ENCODE measurements at regions not wholly inside any gene's neighbourhood (a gene's known extent, or its start where the extent isn't known, plus 50 kb on each side); places are given as distances from the start of the nearest gene placed in this dataset.
"Not testable (repeated sequence)": the region's sequence is repeated elsewhere in the genome, so short reads cannot be mapped to it uniquely, and the experiment has no call there.

GRCh38 chr3:15996496-15996895 is 178.0 kb upstream of the GALNT15 start:
- DNase-seq: not testable (repeated sequence)

DNA sequence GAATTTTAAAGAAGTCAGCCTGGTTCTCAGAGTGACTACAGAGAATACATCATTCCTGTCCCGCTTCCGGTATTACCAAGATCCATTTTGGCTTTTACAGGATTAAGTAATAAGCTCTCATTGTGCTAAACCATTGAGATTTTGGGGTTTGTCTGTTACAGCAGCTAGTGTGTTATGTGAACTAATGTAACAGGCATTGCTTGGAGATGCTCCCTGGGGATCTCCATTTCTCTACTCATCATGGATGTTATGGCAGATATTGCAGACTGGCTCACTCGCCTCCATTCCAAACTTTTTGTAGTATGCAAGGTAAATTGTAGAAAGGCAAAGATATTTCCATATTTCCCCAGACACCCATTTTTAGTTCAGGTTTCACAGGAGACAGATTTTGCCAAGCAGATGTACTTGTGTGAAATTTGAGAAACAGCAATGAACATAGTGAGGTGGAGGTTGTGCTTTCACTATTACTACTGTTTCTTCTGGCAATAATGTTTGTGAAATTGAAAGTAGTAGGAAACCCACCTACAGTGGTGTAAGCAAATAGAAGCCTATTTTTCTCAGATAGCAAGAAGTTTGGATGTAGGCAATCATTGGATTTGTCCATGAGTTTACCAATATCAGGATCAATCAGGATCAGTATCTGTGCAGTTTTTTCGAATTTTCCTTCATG is 177.1 kb upstream of the GALNT15 start:
- no peak for DNase-seq

GRCh38 chr3:15998911-15999310 is 175.6 kb upstream of the GALNT15 start:
- DNase-seq: no peak

DNA sequence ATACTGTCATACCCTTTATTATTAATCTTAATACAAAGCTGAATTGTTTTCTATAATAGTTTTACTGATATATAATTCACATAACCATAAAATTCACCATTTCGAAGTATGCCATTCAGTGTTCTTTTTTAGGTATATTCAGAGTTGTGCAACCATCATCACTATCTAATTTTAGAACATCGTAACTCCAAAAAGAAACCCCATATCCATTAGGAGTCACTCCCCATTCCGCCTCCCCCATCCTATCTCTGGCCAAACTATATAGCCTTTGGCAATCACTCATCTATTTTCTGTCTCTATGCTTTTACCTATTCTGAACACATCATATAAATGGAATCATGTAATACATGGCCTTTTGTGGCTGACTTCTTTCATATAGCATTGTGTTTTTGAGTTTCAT is 169.7 kb upstream of the GALNT15 start:
- DNase-seq: no peak

DNA sequence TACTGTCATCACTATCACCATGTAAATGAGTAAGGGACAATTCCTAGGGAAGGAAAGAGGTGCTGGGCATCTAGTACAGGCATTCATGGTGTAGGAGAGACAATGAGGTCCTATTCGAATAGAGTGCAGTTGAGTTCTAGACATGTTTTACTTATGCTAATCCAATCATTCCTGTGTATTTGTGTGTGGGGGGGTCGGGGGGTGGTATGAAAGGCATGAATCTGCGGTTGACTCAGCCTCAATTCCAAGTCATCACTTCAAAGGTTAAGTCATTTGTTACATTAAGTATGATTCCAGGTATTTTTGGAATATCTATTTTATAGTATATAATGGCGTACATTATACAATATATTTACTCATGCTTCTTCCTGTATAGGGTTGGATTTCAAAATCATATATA is 163.1 kb upstream of the GALNT15 start:
- no peak for DNase-seq

- no peak for DNase-seq
Observed at GRCh38 chr3:16012086-16012485, 162.4 kb upstream of the GALNT15 start.

DNA sequence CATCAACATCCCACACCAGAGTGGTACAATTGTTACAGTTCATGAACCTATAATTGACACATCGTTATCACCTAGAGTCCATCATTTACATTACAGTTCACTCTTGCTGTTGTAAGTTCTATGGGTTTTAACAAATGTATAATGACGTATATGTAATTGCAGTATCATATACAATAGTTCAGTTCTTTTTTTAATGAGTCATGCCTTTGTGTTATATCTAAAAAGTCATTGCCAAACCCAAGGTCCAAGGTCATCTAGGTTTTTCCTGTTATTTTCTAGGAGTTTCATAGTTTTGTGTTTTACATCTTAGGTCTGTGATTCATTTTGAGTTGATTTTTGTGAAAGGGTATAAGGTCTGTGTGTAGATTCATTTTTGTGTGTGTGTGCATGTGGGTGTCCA is 160.9 kb upstream of the GALNT15 start:
- no peak for DNase-seq

GRCh38 chr3:16021801-16022200 is 152.7 kb upstream of the GALNT15 start:
- not testable (repeated sequence) for DNase-seq

GRCh38 chr3:16023881-16024280 is 150.6 kb upstream of the GALNT15 start:
- DNase-seq: not testable (repeated sequence)

DNA sequence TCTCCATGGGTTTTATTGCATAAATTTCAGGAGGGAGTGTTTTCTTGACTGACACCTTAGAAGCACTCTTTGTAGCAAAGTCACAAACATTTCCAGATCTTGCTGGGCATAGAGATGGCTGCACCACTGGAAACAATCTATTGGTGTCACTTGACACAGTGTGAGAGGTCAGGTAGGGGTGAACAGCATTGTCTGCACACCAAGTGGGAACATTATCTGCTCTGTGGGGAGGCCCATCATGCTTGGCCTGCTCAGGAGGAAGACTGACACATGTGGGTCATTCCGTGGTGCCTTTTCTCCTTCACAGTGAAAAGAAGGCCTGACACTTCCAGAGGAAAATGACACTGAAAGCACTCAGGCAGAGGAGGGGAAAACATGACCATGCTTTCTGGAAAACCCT is 149.9 kb upstream of the GALNT15 start:
- DNase-seq: no peak

DNA sequence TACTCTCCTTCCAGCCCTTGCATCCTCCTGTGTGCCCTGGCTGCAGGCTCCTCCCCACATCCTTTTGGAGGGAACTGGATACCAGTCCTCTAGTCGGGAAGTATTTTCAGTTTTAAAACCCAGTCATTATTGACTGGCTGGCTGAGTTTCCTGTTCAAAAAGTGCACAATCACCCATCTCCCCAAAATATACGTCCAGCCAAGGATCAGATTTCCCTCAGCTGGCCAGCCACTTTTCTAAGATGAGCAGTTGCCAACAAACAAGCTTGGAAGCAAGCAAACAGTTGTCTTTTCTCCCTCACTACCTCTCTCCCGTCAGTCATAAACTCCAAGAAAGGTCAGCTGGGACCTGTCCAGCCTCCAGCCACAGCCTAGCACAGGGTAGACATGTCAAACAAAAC is 147.7 kb upstream of the GALNT15 start:
- DNase-seq: no peak

GRCh38 chr3:16028604-16029003 is 145.9 kb upstream of the GALNT15 start:
- DNase-seq: no peak

GRCh38 chr3:16030342-16030741 is 144.1 kb upstream of the GALNT15 start:
- DNase-seq: no peak

DNA sequence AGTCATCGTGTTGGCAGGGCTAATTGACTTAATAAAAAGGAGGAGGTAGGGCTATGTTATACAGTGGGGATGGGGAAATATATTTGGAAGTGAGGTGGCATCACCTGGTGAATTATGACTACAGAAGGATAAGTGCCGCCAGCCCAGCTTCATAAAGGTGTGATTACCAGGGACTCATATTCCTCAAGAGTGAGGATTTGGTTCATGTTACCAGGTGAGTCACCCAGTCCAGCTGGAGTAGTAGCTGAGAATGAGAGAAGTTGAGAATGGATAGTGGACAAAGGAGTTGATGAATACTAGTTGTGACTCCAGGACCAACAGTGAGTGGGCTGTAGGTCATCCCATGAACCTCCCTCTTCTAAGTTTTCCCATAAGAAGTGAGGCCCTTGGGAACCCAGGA is 143.0 kb upstream of the GALNT15 start:
- no peak for DNase-seq

GRCh38 chr3:16033889-16034687 is 140.4 kb upstream of the GALNT15 start:
- no peak for DNase-seq

DNA sequence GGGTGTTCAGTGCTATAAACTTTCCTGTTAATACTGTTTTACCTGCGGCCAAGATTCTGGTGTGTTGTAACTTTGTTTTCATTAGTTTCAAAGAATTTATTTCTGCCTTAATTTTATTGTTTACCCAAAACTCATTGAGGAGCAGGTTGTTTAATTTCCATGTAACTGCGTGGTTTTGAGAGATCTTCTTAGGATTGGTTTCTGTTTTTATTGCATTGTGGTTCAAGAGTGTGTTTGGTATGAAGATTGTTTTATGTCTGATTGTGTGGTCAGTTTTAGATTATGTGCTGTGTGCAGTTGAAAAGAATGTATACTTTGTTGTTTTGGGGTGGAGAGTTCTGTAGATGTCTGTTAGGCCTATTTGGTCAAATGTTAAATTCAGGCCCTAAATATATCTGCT is 133.5 kb upstream of the GALNT15 start:
- no peak for DNase-seq

GRCh38 chr3:16048435-16049318 is 125.8 kb upstream of the GALNT15 start:
- peak; percentile 51 for DNase-seq

GRCh38 chr3:16050641-16051467 is 123.6 kb upstream of the GALNT15 start:
- no peak for DNase-seq

DNA sequence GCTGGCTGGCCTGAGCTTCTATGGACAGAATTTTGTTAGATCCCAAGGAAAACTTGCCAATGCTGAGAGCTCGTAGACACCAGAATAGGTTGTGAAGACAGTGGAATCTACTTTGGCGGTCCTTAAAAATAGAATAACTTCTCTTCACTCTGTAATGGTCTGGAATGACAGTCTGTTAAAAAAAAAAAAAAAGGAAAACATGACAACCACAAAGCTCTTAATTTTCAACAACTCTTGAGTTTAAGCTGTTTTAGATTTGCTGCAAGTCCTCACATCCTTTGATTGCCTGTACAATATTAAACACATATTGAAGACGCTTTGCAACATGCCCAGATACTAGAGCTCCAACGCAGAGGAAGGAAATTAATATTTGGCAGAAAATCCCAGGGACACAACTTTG is 122.8 kb upstream of the GALNT15 start:
- DNase-seq: no peak

- no peak for DNase-seq
Observed at GRCh38 chr3:16052964-16053363, 121.5 kb upstream of the GALNT15 start.

DNA sequence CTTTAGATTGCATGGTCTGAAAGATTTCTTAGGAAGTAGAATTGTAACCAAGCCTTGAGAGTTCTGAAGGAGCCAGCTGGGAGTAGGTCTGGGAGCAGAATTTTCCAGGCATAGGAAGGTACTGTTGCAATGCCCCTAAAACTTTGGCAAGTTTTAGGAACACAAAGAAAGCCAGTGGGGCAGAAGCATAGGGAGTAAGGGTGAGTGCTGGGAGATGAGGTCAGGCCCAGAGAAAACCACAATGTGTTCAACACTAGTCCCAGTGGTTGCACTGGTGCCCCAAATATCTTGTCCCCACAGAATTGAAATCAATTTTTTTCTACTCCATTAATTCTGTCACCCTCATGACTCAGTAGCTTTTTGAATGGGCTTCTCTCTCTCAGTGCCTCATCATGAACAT is 120.7 kb upstream of the GALNT15 start:
- DNase-seq: no peak

DNA sequence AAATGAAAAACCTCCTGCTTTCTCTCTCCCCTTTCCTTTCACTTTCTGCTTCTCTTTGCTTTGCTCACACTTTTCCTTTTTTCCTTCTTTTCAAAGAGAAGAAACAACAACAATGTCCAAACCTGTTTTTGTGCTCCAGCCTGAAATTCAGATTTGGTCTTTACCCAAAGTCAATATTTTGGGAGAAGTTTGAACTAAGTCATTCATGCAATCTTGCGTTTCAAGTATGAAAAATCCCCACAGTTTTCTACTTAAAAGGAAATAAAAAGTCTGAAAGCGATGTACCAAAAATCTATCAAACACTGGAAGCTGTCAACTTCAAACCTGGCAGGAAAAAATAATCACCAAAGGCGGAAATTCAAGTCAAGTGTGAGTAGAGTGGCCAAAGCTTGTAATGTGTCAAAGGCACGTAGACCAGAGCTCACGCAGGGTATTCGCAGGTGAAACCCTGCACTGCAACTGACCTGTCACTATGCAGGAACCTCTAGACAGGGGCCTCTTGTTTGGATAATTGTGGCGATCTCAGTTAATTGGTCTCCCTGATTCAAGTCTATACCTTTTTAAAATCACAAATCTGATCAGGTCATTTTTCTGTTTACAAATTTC is 118.8 kb upstream of the GALNT15 start:
- no peak for DNase-seq
